Ovary (tissue), 7 donors: ENCODE measurements at regions not wholly inside any gene's neighbourhood (a gene's known extent, or its start where the extent isn't known, plus 50 kb on each side); places are given as distances from the start of the nearest gene placed in this dataset.

Source experiments
- DNase-seq, 5 donors: peaks; one replicate each; pipeline ENCODE4 v3.0.0-alpha.2; 2019 to 2020
- H3K27ac ChIP-seq, 2 donors: fragments of 200-600 bp; one replicate each; pipeline versions ENCODE4 v1.5.1 to v1.8.0; 2019 to 2022
- H3K27me3 ChIP-seq: fragments of 200-600 bp; one replicate; pipeline ENCODE4 v1.8.0; 2022
- H3K36me3 ChIP-seq: fragments of 200-600 bp; sonication (generic); one replicate; pipeline ENCODE4 v1.5.1; 2019
- H3K4me1 ChIP-seq: one replicate; pipeline ENCODE4 v1.8.1; 2013; ENCODE audit warnings: mild to moderate bottlenecking, moderate library complexity; ENCODE audit not compliant: insufficient read depth
- H3K4me3 ChIP-seq: fragments of 200-600 bp; sonication (generic); one replicate; pipeline ENCODE4 v1.5.1; 2017
- H3K9me3 ChIP-seq, 2 donors: fragments of 200-600 bp in 1 of 2; sonication (generic) in 1 of 2; one replicate each; pipeline versions ENCODE4 v1.5.1 to v1.8.1; 2013 to 2019; ENCODE audit warnings: mild to moderate bottlenecking in 1 of 2, moderate library complexity in 1 of 2
- CTCF ChIP-seq, 3 donors: fragments of 450-650 bp in 2 of 3; fragments of 200-600 bp in 1 of 3; IDR thresholded peaks; one replicate each; pipeline versions ENCODE4 v1.5.1 to v1.8.0; 2016 to 2022; ENCODE audit warnings: antibody characterized with exemption in 3 of 3, mild to moderate bottlenecking in 1 of 3
- EP300 ChIP-seq: sonication (generic); formaldehyde crosslinking; IDR thresholded peaks from one replicate; pipeline ENCODE4 v1.6.1; 2017; ENCODE audit warnings: antibody characterized with exemption
- POLR2A ChIP-seq: fragments of 450-650 bp; IDR thresholded peaks from one replicate; pipeline ENCODE4 v1.6.1; 2017; ENCODE audit warnings: antibody characterized with exemption, mild to moderate bottlenecking, moderate library complexity
- WGBS, 3 donors: extraction: QIAGEN DNeasy Blood & Tissue Kit in 1 of 3; methylation state at CpG; one replicate each; pipeline versions ENCODE4 v1.1.5 to v1.1.7; 2013 to 2017; 5-methylcytosine and 5-hydroxymethylcytosine counted together
- intact Hi-C, 4 donors: fragments of 100-400 bp; cut with DNase I; formaldehyde crosslinking; loops; one replicate each; pipeline versions ENCODE4 v1.11.0 to v1.15.1; 2022 to 2023
- donor health status: DM: no; HTN: no; CAD: no; lungs with moderate emphysema.
- donor health status: DM: no; HTN: no; CAD: no.
- donor health status: Bipolar disorder and iron deficiency.
- donor health status: DM: no; HTN: no; CAD: no.
- donor health status: DM: yes; HTN: yes; CAD: no.

GRCh38 chr1:87955038-87955437 lies 626.4 kb downstream of the LMO4 start:
- Histone ChIP-seq H3K4me1 (no peaks in the 10 kb centered on the region), H3K4me3 (no peak overlapping the region), H3K27me3 (no peaks in the 10 kb centered on the region), H3K36me3 (no peaks in the 10 kb centered on the region), H3K9me3 (no peaks in the 10 kb centered on the region), H3K27ac (no peak overlapping the region)
- DNase-seq, result no peak
- 94 to 96% (median 95%) methylated on average over 5 of the region's 5 CpGs for WGBS, 3 donors
- intact Hi-C loops, result no loop called here
- no peak for TF ChIP-seq EP300

GRCh38 chr1:87956072-87956471 lies 627.4 kb downstream of the LMO4 start:
- Histone ChIP-seq H3K4me3 (no peak overlapping the region), H3K4me1 (no peaks in the 10 kb centered on the region), H3K9me3 (no peaks in the 10 kb centered on the region), H3K27me3 (no peaks in the 10 kb centered on the region), H3K36me3 (no peaks in the 10 kb centered on the region), H3K27ac (no peak overlapping the region)
- 41 to 64% (median 51%) methylated on average over 6 of the region's 6 CpGs for WGBS, 3 donors
- no peak for TF ChIP-seq CTCF (IDR thresholded peaks at IDR 0.05)
- no peak for TF ChIP-seq EP300
- TF ChIP-seq POLR2A, result no peak
- no peak for DNase-seq
- intact Hi-C loops, result no loop called here

- intact Hi-C loops, result no loop called here
- no peaks in the 10 kb centered on the region for H3K9me3 ChIP-seq
- no peaks in the 10 kb centered on the region for H3K36me3 ChIP-seq
- H3K4me3 ChIP-seq, result no peak overlapping the region
- no peak for DNase-seq
- H3K27me3 ChIP-seq, result no peaks in the 10 kb centered on the region
- H3K4me1 ChIP-seq, result no peaks in the 10 kb centered on the region
- no peak for TF ChIP-seq CTCF (IDR thresholded peaks at IDR 0.05)
- no peak for TF ChIP-seq POLR2A
- no peak for TF ChIP-seq EP300
- 80 to 95% (median 95%) methylated on average over 1 of the region's 1 CpG for WGBS, 3 donors
- H3K27ac ChIP-seq, result no peak overlapping the region
Measured at GRCh38 chr1:87956750-87957149, 628.1 kb downstream of the LMO4 start.

- TF ChIP-seq CTCF (IDR thresholded peaks at IDR 0.05) (no peak), POLR2A (no peak), EP300 (no peak)
- H3K36me3 ChIP-seq, result no peaks in the 10 kb centered on the region
- H3K9me3 ChIP-seq, result no peaks in the 10 kb centered on the region
- no peak overlapping the region for H3K4me3 ChIP-seq
- intact Hi-C loops, result no loop called here
- DNase-seq, result no peak
- no peaks in the 10 kb centered on the region for H3K27me3 ChIP-seq
- no peaks in the 10 kb centered on the region for H3K4me1 ChIP-seq
- no peak overlapping the region for H3K27ac ChIP-seq
- WGBS, 3 donors, result 89 to 93% (median 91%) methylated on average over 3 of the region's 3 CpGs
Measured at GRCh38 chr1:87957331-87957730, 628.7 kb downstream of the LMO4 start.

GRCh38 chr1:87958201-87958600 lies 629.5 kb downstream of the LMO4 start:
- DNase-seq, result no peak
- H3K27ac ChIP-seq, result no peak overlapping the region
- intact Hi-C loops, result no loop called here
- H3K9me3 ChIP-seq, result no peaks in the 10 kb centered on the region
- no peak for TF ChIP-seq CTCF (IDR thresholded peaks at IDR 0.05)
- no peak for TF ChIP-seq EP300
- TF ChIP-seq POLR2A, result no peak
- H3K36me3 ChIP-seq, result no peaks in the 10 kb centered on the region
- H3K4me1 ChIP-seq, result no peaks in the 10 kb centered on the region
- H3K27me3 ChIP-seq, result no peaks in the 10 kb centered on the region
- no peak overlapping the region for H3K4me3 ChIP-seq
- 90 to 98% (median 94%) methylated on average over 4 of the region's 4 CpGs for WGBS, 3 donors
